Activated CD4-positive, alpha-beta T cell treated with anti-CD3 and anti-CD28 coated beads for 36 hours (primary cell): ENCODE measurements at regions not wholly inside any gene's neighbourhood (a gene's known extent, or its start where the extent isn't known, plus 50 kb on each side); places are given as distances from the start of the nearest gene placed in this dataset.

Source experiments
- ATAC-seq: fragments of 200-7000 bp; cut with Tn5 transposase; one replicate; pipeline ENCODE4 v1.10.0; 2021; ENCODE audit warnings: mild to moderate bottlenecking, moderate library complexity
- CTCF ChIA-PET: fragments of 350-600 bp; sonication (Branson Sonifier 250); formaldehyde crosslinking; loops from one replicate; lab custom pipeline; 2021; ENCODE audit warnings: antibody characterized with exemption; lab: Charles Lee
- POLR2A ChIA-PET: fragments of 350-600 bp; sonication (Branson Sonifier 250); formaldehyde crosslinking; loops from one replicate; lab custom pipeline; 2021; ENCODE audit warnings: antibody characterized with exemption, inconsistent platforms; lab: Charles Lee
- DNase-seq: peaks from one replicate; pipeline ENCODE4 v3.0.0-alpha.2; 2020
- H3K27ac Mint-ChIP-seq: one replicate; pipeline ENCODE4 v1.8.0; 2021; ENCODE audit warnings: mixed read lengths
- H3K27me3 Mint-ChIP-seq: one replicate; pipeline ENCODE4 v1.8.0; 2021; ENCODE audit warnings: mixed read lengths
- H3K36me3 Mint-ChIP-seq: one replicate; pipeline ENCODE4 v1.8.0; 2021; ENCODE audit warnings: low read depth, mixed read lengths
- H3K4me1 Mint-ChIP-seq: one replicate; pipeline ENCODE4 v1.8.0; 2021; ENCODE audit warnings: mixed read lengths
- H3K4me3 Mint-ChIP-seq: one replicate; pipeline ENCODE4 v1.8.0; 2021; ENCODE audit warnings: mild to moderate bottlenecking, moderate library complexity, mixed read lengths
- H3K9me3 Mint-ChIP-seq: one replicate; pipeline ENCODE4 v1.8.0; 2021; ENCODE audit warnings: low read depth, mixed read lengths
- intact Hi-C, 2 experiments: fragments of 100-400 bp; cut with DNase I in 1 of 2; cut with micrococcal nuclease in 1 of 2; formaldehyde crosslinking; loops; one replicate each; pipeline versions ENCODE4 v1.14.2 to v1.15.1; 2022 to 2024; cut with DNase I, micrococcal nuclease

DNA sequence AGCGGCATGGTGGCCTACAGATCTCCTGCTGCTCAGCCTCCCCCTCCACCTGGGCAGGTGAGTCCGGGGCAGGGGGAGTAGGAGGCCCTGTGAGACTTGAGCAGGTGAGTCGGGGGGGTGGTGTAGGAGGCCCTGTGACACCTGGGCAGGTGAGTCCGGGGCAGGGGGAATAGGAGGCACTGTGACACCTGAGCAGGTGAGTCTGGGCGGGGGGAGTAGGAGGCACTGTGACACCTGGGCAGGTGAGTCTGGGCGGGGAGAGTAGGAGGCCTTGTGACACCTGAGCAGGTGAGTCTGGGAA is 299.3 kb downstream of the BRD1 start:
- DNase-seq (no peak), ATAC-seq (no peak)
- Mint-ChIP-seq H3K36me3 (peaks cover 10% of the 10 kb centered on the region), H3K27me3 (no peaks in the 10 kb centered on the region), H3K9me3 (no peaks in the 10 kb centered on the region), H3K4me3 (no peak overlapping the region), H3K27ac (no peak overlapping the region), H3K4me1 (no peaks in the 10 kb centered on the region)
- intact Hi-C loops = no loop called here
- POLR2A ChIA-PET = no interaction called here
- CTCF ChIA-PET = no interaction called here

DNA sequence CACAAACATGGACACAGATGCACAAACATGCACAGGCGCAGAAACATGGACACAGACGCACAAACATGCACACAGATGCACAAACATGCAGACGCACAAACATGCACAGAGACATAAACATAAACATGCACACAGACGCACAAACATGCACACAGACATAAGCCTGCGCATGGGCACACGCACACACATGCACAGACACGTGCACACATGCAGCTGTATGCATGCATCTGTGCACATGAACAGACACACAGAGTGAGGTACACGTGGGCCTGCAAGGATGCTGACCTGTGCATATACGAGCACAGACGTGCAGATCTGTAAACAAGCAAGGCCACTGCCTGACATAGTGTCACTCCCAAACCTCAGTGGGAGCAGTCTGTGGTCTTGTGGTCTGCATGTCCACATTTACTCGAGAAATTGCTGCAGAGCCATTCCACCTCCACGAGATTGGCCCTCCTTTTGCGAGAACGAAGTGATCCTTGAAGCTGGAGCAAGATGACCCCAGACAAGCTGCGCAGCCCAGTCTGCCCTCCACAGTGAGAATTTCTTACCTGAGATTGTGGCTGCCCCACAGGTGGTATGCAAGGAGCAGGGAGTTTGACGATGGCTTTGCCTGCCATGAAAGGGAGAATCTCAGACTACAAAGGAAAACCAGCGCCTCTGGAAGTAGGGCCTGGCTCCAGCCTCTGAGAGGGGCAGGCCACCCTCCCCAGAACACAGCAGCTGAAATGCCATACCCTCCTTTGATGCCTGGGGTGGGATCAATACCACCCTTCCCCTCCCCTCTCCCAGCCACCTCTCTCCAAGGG is 299.9 kb downstream of the BRD1 start:
- Mint-ChIP-seq H3K4me3 (no peak overlapping the region), H3K36me3 (peaks cover 10% of the 10 kb centered on the region), H3K9me3 (no peaks in the 10 kb centered on the region), H3K27me3 (no peaks in the 10 kb centered on the region), H3K4me1 (no peaks in the 10 kb centered on the region), H3K27ac (no peak overlapping the region)
- no peak for ATAC-seq
- ChIA-PET CTCF (no interaction called here), POLR2A (no interaction called here)
- intact Hi-C loops = no loop called here
- no peak for DNase-seq

DNA sequence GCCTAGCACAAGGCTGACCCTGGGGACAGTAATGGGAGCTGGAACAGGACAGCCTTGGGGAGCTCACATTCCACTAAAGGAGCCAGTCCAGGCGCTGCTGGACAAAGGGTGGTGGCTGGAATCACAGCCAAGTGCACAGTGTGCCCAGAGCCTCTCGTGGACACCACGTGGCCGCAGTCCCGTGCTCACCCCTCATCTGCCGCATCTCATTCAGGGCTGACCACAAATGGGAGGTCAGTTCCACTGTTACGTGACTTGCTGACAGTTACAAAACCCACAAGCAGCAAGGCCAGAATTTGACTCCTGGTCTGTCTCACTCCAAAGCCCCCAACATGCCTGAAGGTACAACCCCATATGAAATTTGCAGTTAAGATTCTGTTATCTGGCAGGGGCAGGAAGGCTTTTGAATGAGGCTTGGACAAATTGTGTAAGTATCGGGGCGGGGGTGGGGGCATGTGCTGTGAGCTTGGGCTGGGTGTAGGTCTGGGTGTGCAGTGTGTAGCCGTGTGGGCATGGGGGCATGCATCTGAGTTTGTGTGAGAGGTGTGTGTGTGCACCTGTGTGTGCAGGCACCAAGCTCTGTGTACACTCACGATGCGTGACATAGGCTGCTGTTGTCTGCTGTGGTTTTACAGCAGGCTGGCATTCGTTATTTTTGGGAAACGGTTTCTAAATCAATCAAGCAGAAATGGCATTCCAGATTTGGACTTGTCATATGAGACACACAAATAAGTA is 301.7 kb downstream of the BRD1 start:
- intact Hi-C loops = no loop called here
- no peaks in the 10 kb centered on the region for H3K9me3 Mint-ChIP-seq
- H3K4me1 Mint-ChIP-seq = no peaks in the 10 kb centered on the region
- no peak for ATAC-seq
- ChIA-PET POLR2A (no interaction called here), CTCF (interaction anchor here (0.8 kb wide), 1 partner anchor 1640 kb away, joined by 4 read pairs; no protein-coding TSS in a partner anchor)
- H3K27ac Mint-ChIP-seq = no peak overlapping the region
- DNase-seq = no peak
- no peaks in the 10 kb centered on the region for H3K27me3 Mint-ChIP-seq
- H3K36me3 Mint-ChIP-seq = peaks cover 12% of the 10 kb centered on the region
- H3K4me3 Mint-ChIP-seq = no peak overlapping the region

DNA sequence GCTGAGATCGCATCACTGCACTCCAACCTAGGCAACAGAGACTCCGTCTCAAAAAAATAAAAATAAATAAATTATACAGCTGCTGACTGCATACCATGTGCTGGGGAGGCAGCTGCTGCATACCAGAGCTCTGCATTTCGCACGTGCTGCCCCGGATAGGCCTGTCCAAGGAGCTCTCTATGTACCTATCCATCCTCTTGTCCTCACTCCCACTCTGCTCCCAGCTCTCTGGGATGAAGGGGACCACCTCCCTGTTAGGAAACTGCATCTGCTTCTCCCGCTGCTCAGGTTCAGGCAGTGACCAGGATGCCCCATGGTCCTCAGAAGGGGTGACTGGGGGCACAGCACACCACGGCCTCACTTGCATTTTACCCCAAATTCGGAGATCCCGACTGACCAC is 302.3 kb downstream of the BRD1 start:
- Mint-ChIP-seq H3K9me3 (no peaks in the 10 kb centered on the region), H3K4me3 (no peak overlapping the region), H3K4me1 (no peaks in the 10 kb centered on the region), H3K27me3 (no peaks in the 10 kb centered on the region), H3K36me3 (peaks cover 13% of the 10 kb centered on the region), H3K27ac (no peak overlapping the region)
- ATAC-seq (no peak), DNase-seq (no peak)
- ChIA-PET CTCF (interaction anchor here (0.8 kb wide), 1 partner anchor 1639 kb away, joined by 4 read pairs; no protein-coding TSS in a partner anchor), POLR2A (no interaction called here)
- intact Hi-C loops = no loop called here

DNA sequence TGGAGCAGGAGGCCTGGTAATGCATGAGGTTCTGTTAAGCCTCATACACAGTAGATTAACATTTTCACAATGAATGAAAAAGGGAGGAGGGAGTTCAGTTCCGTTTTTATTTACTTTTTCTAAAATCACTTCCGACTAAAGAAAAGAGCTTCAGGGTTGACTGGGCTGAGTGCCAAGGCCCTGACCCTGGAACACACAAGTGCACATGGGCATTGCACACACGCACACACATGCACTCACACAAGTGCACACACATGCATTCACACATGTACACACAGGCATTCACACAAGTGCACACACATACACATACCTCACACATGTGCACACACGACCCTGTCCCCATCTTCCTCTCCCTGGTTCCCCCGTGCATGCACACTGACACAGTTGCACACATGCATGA is 303.3 kb downstream of the BRD1 start:
- Mint-ChIP-seq H3K9me3 (no peaks in the 10 kb centered on the region), H3K27me3 (no peaks in the 10 kb centered on the region), H3K36me3 (peaks cover 11% of the 10 kb centered on the region), H3K4me3 (no peak overlapping the region), H3K4me1 (no peaks in the 10 kb centered on the region), H3K27ac (no peak overlapping the region)
- intact Hi-C loops = no loop called here
- POLR2A ChIA-PET = no interaction called here
- CTCF ChIA-PET = no interaction called here
- ATAC-seq = no peak
- no peak for DNase-seq

DNA sequence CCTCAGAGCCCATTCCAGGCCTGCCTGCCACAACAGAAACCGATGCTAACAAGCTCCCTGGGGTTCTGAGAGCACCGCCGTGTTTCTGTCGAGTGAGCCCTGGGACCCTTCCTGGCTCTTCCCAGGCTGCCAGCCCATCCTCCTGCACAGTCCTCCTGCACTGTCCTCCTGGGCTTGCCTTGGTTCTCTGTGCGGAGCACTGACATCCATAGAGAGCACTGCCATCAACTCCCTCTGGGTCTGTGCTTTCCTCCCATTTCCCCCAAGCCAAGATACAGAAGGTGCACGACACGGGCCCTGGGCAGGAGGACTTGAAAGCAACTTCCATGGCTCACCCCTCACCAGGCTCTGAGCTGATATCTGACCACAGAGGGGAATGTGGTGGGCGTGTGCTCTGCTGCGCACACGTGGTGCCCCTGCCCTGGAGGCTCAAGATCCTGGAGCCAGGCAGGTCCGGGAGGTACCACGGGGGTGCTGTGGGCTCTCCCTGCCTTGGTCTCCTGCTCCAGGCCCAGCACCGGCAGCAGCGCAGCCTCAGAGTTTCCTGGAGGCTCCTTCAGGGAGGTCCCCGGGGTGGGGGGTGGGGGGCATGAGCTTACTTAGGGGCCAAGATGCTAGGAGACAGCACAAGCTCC is 304.2 kb downstream of the BRD1 start:
- ChIA-PET POLR2A (no interaction called here), CTCF (no interaction called here)
- Mint-ChIP-seq H3K36me3 (peaks cover 11% of the 10 kb centered on the region), H3K4me3 (no peak overlapping the region), H3K9me3 (no peaks in the 10 kb centered on the region), H3K4me1 (no peaks in the 10 kb centered on the region), H3K27ac (no peak overlapping the region), H3K27me3 (no peaks in the 10 kb centered on the region)
- intact Hi-C loops = no loop called here
- DNase-seq (no peak), ATAC-seq (no peak)

DNA sequence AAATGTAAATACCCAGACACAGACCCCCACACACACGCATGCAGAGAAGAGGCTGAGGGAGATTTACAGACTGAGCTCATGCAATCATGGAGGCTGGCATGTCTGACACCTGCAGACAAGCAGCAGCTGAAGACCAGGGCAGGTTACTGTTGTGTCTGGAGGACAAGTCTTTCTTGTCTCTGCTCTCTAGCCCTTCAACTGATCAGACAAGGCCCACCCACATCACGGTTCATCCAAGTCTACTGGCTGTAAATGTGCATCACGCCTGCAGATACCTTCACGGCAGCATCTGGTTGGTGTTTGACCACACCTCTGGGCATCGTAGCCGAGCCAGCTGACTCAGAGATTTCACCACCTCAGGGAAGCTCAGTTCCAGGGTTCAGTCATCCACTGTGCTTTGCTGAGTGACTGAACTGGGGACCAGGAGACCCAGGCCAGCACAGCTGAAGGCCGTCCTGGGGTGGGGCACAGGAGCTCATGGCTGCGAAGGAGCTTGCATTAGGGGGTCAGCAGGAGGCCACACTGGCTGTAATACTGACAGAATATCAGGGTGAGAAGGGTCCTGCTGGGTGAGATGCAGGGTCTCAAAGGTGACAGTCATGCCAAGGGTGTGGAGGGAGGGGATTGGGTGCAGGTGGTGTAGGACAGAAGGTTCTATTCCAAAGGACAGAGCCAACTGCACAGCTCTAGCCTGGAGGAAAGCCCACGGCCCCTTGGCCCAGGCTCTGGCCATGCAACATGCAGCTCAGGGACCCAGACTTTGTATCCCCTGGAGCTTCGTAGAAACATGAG is 304.9 kb downstream of the BRD1 start:
- CTCF ChIA-PET = no interaction called here
- H3K27ac Mint-ChIP-seq = no peak overlapping the region

DNA sequence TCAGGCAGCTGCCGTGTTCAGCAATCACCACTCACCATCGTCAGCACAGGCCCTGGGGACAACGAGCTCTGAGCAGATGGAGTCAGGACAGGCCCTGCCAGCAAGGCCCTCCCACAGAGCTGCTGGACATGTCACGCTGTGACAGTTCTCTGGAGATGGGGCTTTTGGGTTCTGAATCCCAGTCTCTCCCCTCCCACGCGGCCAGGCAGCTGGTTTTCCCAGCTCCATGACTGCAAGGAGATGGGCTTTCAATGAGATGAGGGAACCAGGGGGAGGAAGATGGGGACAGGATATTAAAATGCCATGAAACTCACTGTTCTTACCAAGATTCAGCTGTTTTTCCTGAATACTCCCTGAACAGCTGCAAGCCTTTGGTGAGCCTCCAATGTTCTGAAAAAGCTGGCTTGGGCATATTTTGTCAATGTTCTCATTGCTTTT is 305.9 kb downstream of the BRD1 start:
- H3K9me3 Mint-ChIP-seq = no peaks in the 10 kb centered on the region
- H3K4me1 Mint-ChIP-seq = no peaks in the 10 kb centered on the region
- CTCF ChIA-PET = no interaction called here
- intact Hi-C loops = no loop called here
- H3K36me3 Mint-ChIP-seq = peaks cover 4% of the 10 kb centered on the region
- POLR2A ChIA-PET = no interaction called here
- DNase-seq (no peak), ATAC-seq (no peak)
- no peak overlapping the region for H3K27ac Mint-ChIP-seq
- no peak overlapping the region for H3K4me3 Mint-ChIP-seq
- H3K27me3 Mint-ChIP-seq = no peaks in the 10 kb centered on the region

More for the DNA sequence above, 304.9 kb downstream of the BRD1 start:
- ATAC-seq = no peak
- Mint-ChIP-seq H3K4me3 (no peak overlapping the region), H3K27me3 (no peaks in the 10 kb centered on the region), H3K9me3 (no peaks in the 10 kb centered on the region), H3K36me3 (peaks cover 8% of the 10 kb centered on the region), H3K4me1 (no peaks in the 10 kb centered on the region)
- DNase-seq = no peak
- intact Hi-C loops = no loop called here
- POLR2A ChIA-PET = interaction anchor here (0.6 kb wide), 1 partner anchor 63 kb away, joined by 3 read pairs; no protein-coding TSS in a partner anchor

DNA sequence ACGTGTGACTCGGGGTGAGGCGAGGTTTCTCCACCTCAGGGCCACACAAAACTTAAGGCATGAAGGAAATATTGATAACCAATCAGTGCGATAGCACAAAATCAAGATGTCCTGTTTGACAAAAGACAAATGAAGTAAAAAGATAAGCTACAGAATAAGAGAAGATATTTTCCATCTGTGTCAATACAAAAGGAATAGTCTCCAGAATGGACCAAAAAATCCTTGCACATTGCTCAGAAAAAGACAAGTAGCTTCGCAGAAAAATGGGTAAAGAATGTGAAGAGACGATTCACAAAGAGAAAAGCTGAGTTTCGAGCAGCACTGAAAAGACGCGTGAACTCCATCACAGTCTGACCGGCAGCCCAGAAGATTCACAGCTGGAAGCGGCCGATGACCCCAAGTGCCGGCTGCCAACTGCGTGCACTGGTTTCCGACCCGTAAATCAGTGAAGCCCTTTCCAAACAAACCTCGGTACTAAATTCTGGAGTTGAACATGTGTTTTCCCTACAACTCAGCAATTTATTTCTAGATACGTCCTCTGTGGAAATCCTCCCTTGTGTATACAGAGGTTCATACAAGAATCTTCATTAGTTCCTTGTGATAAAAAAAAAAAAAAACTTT is 308.4 kb downstream of the BRD1 start:
- ATAC-seq (no peak), DNase-seq (no peak)
- POLR2A ChIA-PET = no interaction called here
- H3K4me3 Mint-ChIP-seq = no peak overlapping the region
- no peaks in the 10 kb centered on the region for H3K9me3 Mint-ChIP-seq
- intact Hi-C loops = no loop called here
- H3K4me1 Mint-ChIP-seq = no peaks in the 10 kb centered on the region
- CTCF ChIA-PET = no interaction called here
- H3K27me3 Mint-ChIP-seq = no peaks in the 10 kb centered on the region
- no peak overlapping the region for H3K27ac Mint-ChIP-seq
- peaks cover 11% of the 10 kb centered on the region for H3K36me3 Mint-ChIP-seq

DNA sequence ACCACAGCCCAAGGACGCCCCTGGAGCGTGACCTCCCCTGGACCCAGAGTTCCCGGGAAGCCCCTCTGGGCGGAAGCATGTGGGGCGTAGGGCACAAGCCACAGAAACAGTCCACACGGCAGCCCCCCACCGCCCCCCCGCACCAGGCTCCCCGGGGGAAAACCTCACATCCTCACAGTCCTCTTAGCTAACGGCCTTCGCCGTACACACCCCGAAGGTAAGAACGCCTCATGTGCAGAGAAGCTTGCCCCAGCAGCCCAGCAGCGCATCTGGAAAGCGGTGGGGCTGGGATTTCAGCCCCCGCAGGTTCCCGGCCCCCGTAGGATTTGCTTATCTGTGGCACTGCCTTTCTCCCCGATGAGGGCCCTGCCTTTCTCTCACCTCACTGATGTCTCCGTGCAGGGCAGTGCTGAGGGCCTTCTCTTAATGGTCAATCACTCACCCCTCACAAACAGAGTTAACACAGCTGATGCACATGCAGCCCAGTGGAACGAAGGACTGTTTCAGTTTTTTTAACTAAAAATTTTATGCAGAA is 309.2 kb downstream of the BRD1 start:
- intact Hi-C loops = no loop called here
- H3K27ac Mint-ChIP-seq = no peak overlapping the region
- H3K4me1 Mint-ChIP-seq = peaks cover 4% of the 10 kb centered on the region
- no peak overlapping the region for H3K4me3 Mint-ChIP-seq
- ChIA-PET POLR2A (no interaction called here), CTCF (no interaction called here)
- H3K27me3 Mint-ChIP-seq = no peaks in the 10 kb centered on the region
- H3K9me3 Mint-ChIP-seq = peaks cover 2% of the 10 kb centered on the region
- ATAC-seq (no peak), DNase-seq (no peak)
- peaks cover 11% of the 10 kb centered on the region for H3K36me3 Mint-ChIP-seq

DNA sequence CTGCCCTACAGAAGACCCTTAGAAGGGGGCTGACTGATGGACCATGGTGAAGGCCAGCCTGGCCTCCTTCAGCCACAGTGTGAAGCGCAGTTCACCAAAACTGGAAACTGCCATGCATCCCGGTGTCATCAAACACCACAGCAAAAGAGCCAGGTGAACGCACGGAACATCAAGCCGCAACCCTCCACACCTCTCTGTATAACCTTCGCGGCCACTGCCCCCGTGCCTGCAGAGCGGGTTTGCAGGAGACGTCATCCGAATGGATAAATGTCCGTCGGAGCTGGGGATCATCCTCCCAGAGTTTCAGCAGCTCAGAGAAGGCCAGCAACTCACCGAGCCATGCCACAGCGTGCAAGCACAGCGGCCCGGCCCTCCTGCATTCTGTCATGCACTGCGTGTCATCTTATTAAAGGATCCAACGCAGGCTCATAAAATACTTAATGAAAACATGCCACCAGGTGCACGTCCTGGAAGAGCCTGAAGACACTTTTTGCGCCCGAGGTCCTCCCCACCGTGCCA is 309.9 kb downstream of the BRD1 start:
- Mint-ChIP-seq H3K27me3 (no peaks in the 10 kb centered on the region), H3K36me3 (peaks cover 15% of the 10 kb centered on the region), H3K4me1 (peaks cover 5% of the 10 kb centered on the region), H3K4me3 (no peak overlapping the region), H3K27ac (no peak overlapping the region), H3K9me3 (peaks cover 7% of the 10 kb centered on the region)
- intact Hi-C loops = no loop called here
- CTCF ChIA-PET = no interaction called here
- POLR2A ChIA-PET = no interaction called here
- DNase-seq = no peak
- ATAC-seq = no peak
